Prostate gland (tissue), 2 donors: ENCODE measurements at regions not wholly inside any gene's neighbourhood (a gene's known extent, or its start where the extent isn't known, plus 50 kb on each side); places are given as distances from the start of the nearest gene placed in this dataset.
"Not testable (repeated sequence)": the region's sequence is repeated elsewhere in the genome, so short reads cannot be mapped to it uniquely, and the experiment has no call there.

Experiments
- CTCF ChIP-seq, 4 experiments: fragments of 200-600 bp in 2 of 4; fragments of 450-650 bp in 2 of 4; sonication (generic) in 2 of 4; IDR thresholded peaks; 1 replicate in 3 of 4; 2 replicates in 1 of 4; pipeline ENCODE4 v1.5.1; 2016 to 2019; ENCODE audit warnings: antibody characterized with exemption in 4 of 4, mild to moderate bottlenecking in 2 of 4, moderate library complexity in 2 of 4
- POLR2AphosphoS5 ChIP-seq: sonication (generic); formaldehyde crosslinking; IDR thresholded peaks from one replicate; pipeline ENCODE4 v1.6.1; 2017; ENCODE audit warnings: antibody characterized with exemption

- TF ChIP-seq CTCF (IDR thresholded peaks at IDR 0.05); POLR2AphosphoS5: not testable (repeated sequence)
Observed at GRCh38 chr7:56374666-56375065, 258.4 kb upstream of the NUPR2 start.
